GM18858 (cell line): ENCODE measurements at regions not wholly inside any gene's neighbourhood (a gene's known extent, or its start where the extent isn't known, plus 50 kb on each side); places are given as distances from the start of the nearest gene placed in this dataset.
A peak's percentile ranks its signal among the peaks of the same experiment; 100 is the strongest.
"Not testable (repeated sequence)": the region's sequence is repeated elsewhere in the genome, so short reads cannot be mapped to it uniquely, and the experiment has no call there.

Experiments
- ATAC-seq: cut with Tn5 transposase; IDR thresholded peaks from one replicate; pipeline ENCODE4 v1.9.1; 2021; ENCODE audit not compliant: unreplicated experiment

GRCh38 chr5:74462356-74462755 lies 178.2 kb downstream of the ENC1 start:
- no peak for ATAC-seq

- ATAC-seq = no peak
Observed at GRCh38 chr5:74461251-74461650, 179.3 kb downstream of the ENC1 start.

GRCh38 chr5:74460694-74461093 lies 179.8 kb downstream of the ENC1 start:
- ATAC-seq = no peak

GRCh38 chr5:74459984-74460383 lies 180.5 kb downstream of the ENC1 start:
- ATAC-seq = no peak

- ATAC-seq = no peak
Observed at GRCh38 chr5:74457876-74458275, 182.7 kb downstream of the ENC1 start.

GRCh38 chr5:74454263-74455030 lies 186.1 kb downstream of the ENC1 start:
- no peak for ATAC-seq

GRCh38 chr5:74452856-74453255 lies 187.7 kb downstream of the ENC1 start:
- no peak for ATAC-seq

- no peak for ATAC-seq
Observed at GRCh38 chr5:74450095-74450494, 190.4 kb downstream of the ENC1 start.

- ATAC-seq = no peak
Observed at GRCh38 chr5:74446725-74447241, 193.7 kb downstream of the ENC1 start.

- ATAC-seq = no peak
Observed at GRCh38 chr5:74442466-74442865, 198.1 kb downstream of the ENC1 start.

- no peak for ATAC-seq
Observed at GRCh38 chr5:74441616-74442015, 198.9 kb downstream of the ENC1 start.

- no peak for ATAC-seq
Observed at GRCh38 chr5:74440341-74440740, 200.2 kb downstream of the ENC1 start.

- ATAC-seq = not testable (repeated sequence)
Observed at GRCh38 chr5:74437870-74438269, 202.7 kb downstream of the ENC1 start.

GRCh38 chr5:74433896-74434829 lies 206.4 kb downstream of the ENC1 start:
- ATAC-seq = no peak

- ATAC-seq = peak; percentile 72
Observed at GRCh38 chr5:74433255-74433895, 207.2 kb downstream of the ENC1 start.

GRCh38 chr5:74432721-74433120 lies 207.8 kb downstream of the ENC1 start:
- ATAC-seq = no peak

- no peak for ATAC-seq
Observed at GRCh38 chr5:74432216-74432615, 208.3 kb downstream of the ENC1 start.

GRCh38 chr5:74431290-74431669 lies 209.2 kb downstream of the ENC1 start:
- no peak for ATAC-seq

- ATAC-seq = no peak
Observed at GRCh38 chr5:74430631-74431289, 209.8 kb downstream of the ENC1 start.

- ATAC-seq = no peak
Observed at GRCh38 chr5:74429495-74429894, 211.0 kb downstream of the ENC1 start.

- no peak for ATAC-seq
Observed at GRCh38 chr5:74428876-74429275, 211.7 kb downstream of the ENC1 start.
